B cell (primary cell): ENCODE measurements at regions not wholly inside any gene's neighbourhood (a gene's known extent, or its start where the extent isn't known, plus 50 kb on each side); places are given as distances from the start of the nearest gene placed in this dataset.

Experiments
- ATAC-seq: fragments of 200-7000 bp; cut with Tn5 transposase; one replicate; pipeline ENCODE4 v1.10.0; 2021; ENCODE audit warnings: low read depth, mild to moderate bottlenecking, moderate number of reproducible peaks, moderate library complexity
- CTCF ChIA-PET: fragments of 350-600 bp; sonication (Branson Sonifier 250); formaldehyde crosslinking; loops from one replicate; lab custom pipeline; 2021; ENCODE audit warnings: antibody characterized with exemption, inconsistent platforms; lab: Charles Lee
- POLR2A ChIA-PET: fragments of 350-600 bp; sonication (Branson Sonifier 250); formaldehyde crosslinking; loops from one replicate; lab custom pipeline; 2021; ENCODE audit warnings: antibody characterized with exemption; lab: Charles Lee
- DNase-seq: peaks from one replicate; pipeline ENCODE4 v3.0.0; 2013
- H2AFZ ChIP-seq: 2 replicates; pipeline ENCODE4 v1.6.1; 2012; ENCODE audit warnings: mild to moderate bottlenecking, low read depth, low read length; ENCODE audit not compliant: insufficient read depth, poor library complexity, severe bottlenecking
- H3K27ac ChIP-seq, 2 donors: 1 replicate in 1 of 2; 2 replicates in 1 of 2; pipeline ENCODE4 v1.5.1; 2012 to 2013; ENCODE audit warnings: low read length in 2 of 2, mild to moderate bottlenecking in 2 of 2, moderate library complexity in 1 of 2
- H3K27me3 ChIP-seq, 4 experiments: fragments of 200-600 bp in 1 of 4; sonication (generic) in 1 of 4; replicated peaks in 1 of 4; 1 replicate in 2 of 4; 2 replicates in 2 of 4; pipeline versions ENCODE4 v1.6.1 to v1.7.0; 2013 to 2016; ENCODE audit warnings: low read length in 3 of 4, mild to moderate bottlenecking in 2 of 4, mixed read lengths in 1 of 4, moderate library complexity in 1 of 4; ENCODE audit not compliant: insufficient read depth in 4 of 4, control insufficient read depth in 3 of 4; ENCODE audit errors: control extremely low read depth in 1 of 4
- H3K36me3 ChIP-seq, 2 experiments: replicated peaks in 1 of 2; 1 replicate in 1 of 2; 2 replicates in 1 of 2; pipeline versions ENCODE4 v1.6.1 to v1.7.1; 2013; ENCODE audit warnings: low read length in 1 of 2; ENCODE audit not compliant: insufficient read depth in 2 of 2, control insufficient read depth in 1 of 2; ENCODE audit errors: control extremely low read depth in 1 of 2, extremely low read depth in 1 of 2
- H3K4me1 ChIP-seq, 2 donors: fragments of 200-600 bp in 1 of 2; sonication (generic) in 1 of 2; 1 replicate in 1 of 2; 2 replicates in 1 of 2; pipeline versions ENCODE4 v1.5.1 to v1.6.1; 2013 to 2017; ENCODE audit warnings: low read length in 2 of 2; ENCODE audit not compliant: control insufficient read depth in 2 of 2, insufficient read depth in 2 of 2
- H3K4me2 ChIP-seq: replicated peaks from 2 replicates; pipeline ENCODE3; 2012; ENCODE audit warnings: mild to moderate bottlenecking, low read depth, low read length; ENCODE audit not compliant: poor library complexity, severe bottlenecking
- H3K4me3 ChIP-seq, 5 experiments: fragments of 200-600 bp in 1 of 5; sonication (generic) in 1 of 5; 1 replicate in 3 of 5; 2 replicates in 2 of 5; pipeline versions ENCODE4 v1.5.1 to v1.7.0; 2011 to 2016; ENCODE audit warnings: low read length in 4 of 5, mild to moderate bottlenecking in 4 of 5, low read depth in 2 of 5, control low read depth in 1 of 5, moderate library complexity in 1 of 5; ENCODE audit not compliant: insufficient read depth in 1 of 5; ENCODE audit errors: control extremely low read depth in 1 of 5, extremely low read depth in 1 of 5
- H3K79me2 ChIP-seq: fragments of 200-600 bp; sonication (generic); one replicate; pipeline ENCODE4 v1.6.0; 2016; ENCODE audit warnings: low read length; ENCODE audit not compliant: control insufficient read depth, insufficient read depth
- H3K9ac ChIP-seq: fragments of 200-600 bp; sonication (generic); 2 replicates; pipeline ENCODE4 v1.6.1; 2017; ENCODE audit warnings: mild to moderate bottlenecking, low read length, moderate library complexity
- H3K9me3 ChIP-seq, 3 donors: one replicate each; pipeline versions ENCODE4 v1.6.1 to v1.7.1; 2013; ENCODE audit warnings: low read length in 2 of 3; ENCODE audit not compliant: control insufficient read depth in 2 of 3, insufficient read depth in 1 of 3; ENCODE audit errors: control extremely low read depth in 1 of 3
- H4K20me1 ChIP-seq: 2 replicates; pipeline ENCODE4 v1.6.0; 2012; ENCODE audit warnings: mild to moderate bottlenecking, low read length; ENCODE audit not compliant: insufficient read depth, control insufficient read depth, poor library complexity, severe bottlenecking
- H3K27ac Mint-ChIP-seq: one replicate; pipeline ENCODE4 v1.8.0; 2021; ENCODE audit warnings: mixed read lengths
- H3K27me3 Mint-ChIP-seq: one replicate; pipeline ENCODE4 v1.8.0; 2021; ENCODE audit warnings: mixed read lengths
- H3K4me1 Mint-ChIP-seq: one replicate; pipeline ENCODE4 v1.8.0; 2021; ENCODE audit warnings: mixed read lengths
- H3K4me3 Mint-ChIP-seq: one replicate; pipeline ENCODE4 v1.8.0; 2021; ENCODE audit warnings: mixed read lengths
- H3K9me3 Mint-ChIP-seq: one replicate; pipeline ENCODE4 v1.8.0; 2022; ENCODE audit warnings: mixed read lengths; ENCODE audit not compliant: insufficient read depth
- EZH2 ChIP-seq: IDR thresholded peaks from 2 replicates; pipeline ENCODE4 v1.6.1; 2012; ENCODE audit warnings: borderline replicate concordance, low read depth, mild to moderate bottlenecking, moderate library complexity, low read length; ENCODE audit not compliant: insufficient read depth, poor library complexity, severe bottlenecking
- WGBS: methylation state at CpG from one replicate; pipeline ENCODE4 v1.1.5; 2013; ENCODE audit warnings: missing lambda C conversion rate; ENCODE audit not compliant: insufficient coverage; 5-methylcytosine and 5-hydroxymethylcytosine counted together
- intact Hi-C: fragments of 100-400 bp; cut with micrococcal nuclease; formaldehyde crosslinking; loops from one replicate; pipeline ENCODE4 v1.10.0; 2022
- TF ChIP-seq, protein P1 (sequence below): fragments of 200-600 bp; IDR thresholded peaks from one replicate; pipeline ENCODE4 v1.8.0; 2022; ENCODE audit warnings: antibody characterized with exemption, mild to moderate bottlenecking

DNA sequence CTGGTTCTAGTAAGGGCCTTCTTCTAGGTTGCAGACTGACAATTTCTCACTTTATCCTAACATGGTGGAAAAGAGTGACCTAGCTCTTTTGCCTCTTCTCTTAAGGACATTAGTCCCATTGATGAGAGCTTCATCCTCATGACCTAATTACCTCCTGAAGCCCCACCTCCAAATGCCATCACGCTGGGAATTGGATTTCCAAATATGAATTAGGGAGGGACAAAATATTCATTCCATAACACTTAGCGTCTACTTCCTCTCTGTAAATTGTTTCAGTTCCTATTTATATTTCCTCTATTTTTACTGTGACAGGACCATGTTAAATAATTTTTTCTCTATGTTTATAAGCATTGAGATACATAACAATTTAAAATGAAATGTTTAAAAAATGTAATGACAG lies 408.8 kb downstream of the CDH10 start:
- CTCF ChIA-PET: no interaction called here
- Mint-ChIP-seq H3K4me1 (no peaks in the 10 kb centered on the region), H3K27ac (no peak overlapping the region), H3K9me3 (no peaks in the 10 kb centered on the region), H3K27me3 (no peaks in the 10 kb centered on the region), H3K4me3 (no peak overlapping the region)
- no CpG with 5 or more reads among the region's 2 CpGs for WGBS
- TF ChIP-seq, protein P1, sequence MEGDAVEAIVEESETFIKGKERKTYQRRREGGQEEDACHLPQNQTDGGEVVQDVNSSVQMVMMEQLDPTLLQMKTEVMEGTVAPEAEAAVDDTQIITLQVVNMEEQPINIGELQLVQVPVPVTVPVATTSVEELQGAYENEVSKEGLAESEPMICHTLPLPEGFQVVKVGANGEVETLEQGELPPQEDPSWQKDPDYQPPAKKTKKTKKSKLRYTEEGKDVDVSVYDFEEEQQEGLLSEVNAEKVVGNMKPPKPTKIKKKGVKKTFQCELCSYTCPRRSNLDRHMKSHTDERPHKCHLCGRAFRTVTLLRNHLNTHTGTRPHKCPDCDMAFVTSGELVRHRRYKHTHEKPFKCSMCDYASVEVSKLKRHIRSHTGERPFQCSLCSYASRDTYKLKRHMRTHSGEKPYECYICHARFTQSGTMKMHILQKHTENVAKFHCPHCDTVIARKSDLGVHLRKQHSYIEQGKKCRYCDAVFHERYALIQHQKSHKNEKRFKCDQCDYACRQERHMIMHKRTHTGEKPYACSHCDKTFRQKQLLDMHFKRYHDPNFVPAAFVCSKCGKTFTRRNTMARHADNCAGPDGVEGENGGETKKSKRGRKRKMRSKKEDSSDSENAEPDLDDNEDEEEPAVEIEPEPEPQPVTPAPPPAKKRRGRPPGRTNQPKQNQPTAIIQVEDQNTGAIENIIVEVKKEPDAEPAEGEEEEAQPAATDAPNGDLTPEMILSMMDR: no peak
- no peak for TF ChIP-seq EZH2
- no peak overlapping the region for H3K4me2 ChIP-seq
- no peak overlapping the region for H3K4me3 ChIP-seq
- no peaks in the 10 kb centered on the region for H3K4me1 ChIP-seq
- intact Hi-C loops: no loop called here
- ATAC-seq (no peak), DNase-seq (no peak)
- POLR2A ChIA-PET: no interaction called here
- no peak overlapping the region for H3K27ac ChIP-seq
- no peaks in the 10 kb centered on the region for H3K36me3 ChIP-seq
- H3K9ac ChIP-seq: no peak overlapping the region
- no peaks in the 10 kb centered on the region for H3K27me3 ChIP-seq
- H2AFZ ChIP-seq: no peak overlapping the region
- H3K79me2 ChIP-seq: no peaks in the 10 kb centered on the region
- no peaks in the 10 kb centered on the region for H3K9me3 ChIP-seq
- no peaks in the 10 kb centered on the region for H4K20me1 ChIP-seq

DNA sequence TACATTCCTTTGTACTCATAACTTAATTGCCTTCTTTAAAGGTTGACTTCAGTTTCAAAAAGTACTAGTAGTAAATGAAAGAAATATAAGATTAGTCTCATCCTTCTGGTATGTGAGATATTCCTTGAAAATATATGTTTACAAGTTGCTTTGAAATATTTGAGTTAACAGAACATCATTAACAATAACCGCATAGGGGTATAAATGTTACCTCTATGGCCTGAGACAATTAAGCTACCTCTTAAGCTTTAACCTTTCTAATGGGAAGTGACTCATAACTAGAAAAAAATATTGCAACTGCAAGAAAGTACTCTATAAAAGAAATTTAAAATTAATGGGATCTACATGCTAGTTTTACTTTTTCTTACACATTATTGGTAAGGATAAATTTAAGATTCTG lies 399.0 kb downstream of the CDH10 start:
- no peaks in the 10 kb centered on the region for H3K27me3 Mint-ChIP-seq
- H2AFZ ChIP-seq: no peak overlapping the region
- no peak overlapping the region for H3K9ac ChIP-seq
- H4K20me1 ChIP-seq: no peaks in the 10 kb centered on the region
- no peak overlapping the region for H3K4me2 ChIP-seq
- H3K9me3 Mint-ChIP-seq: peaks cover 8% of the 10 kb centered on the region
- DNase-seq: no peak
- H3K27ac Mint-ChIP-seq: no peak overlapping the region
- H3K9me3 ChIP-seq: peaks cover 0 to 4% (median 0%) of the 10 kb centered on the region in 3 donors
- H3K4me1 Mint-ChIP-seq: no peaks in the 10 kb centered on the region
- H3K36me3 ChIP-seq: no peaks in the 10 kb centered on the region
- intact Hi-C loops: no loop called here
- H3K4me3 ChIP-seq: no peak overlapping the region
- ATAC-seq: no peak
- no peak overlapping the region for H3K27ac ChIP-seq
- H3K4me1 ChIP-seq: no peaks in the 10 kb centered on the region
- POLR2A ChIA-PET: no interaction called here
- no CpG with 5 or more reads among the region's 1 CpG for WGBS
- no peaks in the 10 kb centered on the region for H3K79me2 ChIP-seq
- no peaks in the 10 kb centered on the region for H3K27me3 ChIP-seq
- CTCF ChIA-PET: no interaction called here
- H3K4me3 Mint-ChIP-seq: no peak overlapping the region
- TF ChIP-seq, protein P1: no peak
- TF ChIP-seq EZH2: no peak
